ENCODE measurements at regions not wholly inside any gene's neighbourhood (a gene's known extent, or its start where the extent isn't known, plus 50 kb on each side); places are given as distances from the start of the nearest gene placed in this dataset.

- no peak for TF ChIP-seq EZH2 (IDR thresholded peaks at IDR 0.05; ENCODE audit: low read depth)
- TF ChIP-seq, protein P1, sequence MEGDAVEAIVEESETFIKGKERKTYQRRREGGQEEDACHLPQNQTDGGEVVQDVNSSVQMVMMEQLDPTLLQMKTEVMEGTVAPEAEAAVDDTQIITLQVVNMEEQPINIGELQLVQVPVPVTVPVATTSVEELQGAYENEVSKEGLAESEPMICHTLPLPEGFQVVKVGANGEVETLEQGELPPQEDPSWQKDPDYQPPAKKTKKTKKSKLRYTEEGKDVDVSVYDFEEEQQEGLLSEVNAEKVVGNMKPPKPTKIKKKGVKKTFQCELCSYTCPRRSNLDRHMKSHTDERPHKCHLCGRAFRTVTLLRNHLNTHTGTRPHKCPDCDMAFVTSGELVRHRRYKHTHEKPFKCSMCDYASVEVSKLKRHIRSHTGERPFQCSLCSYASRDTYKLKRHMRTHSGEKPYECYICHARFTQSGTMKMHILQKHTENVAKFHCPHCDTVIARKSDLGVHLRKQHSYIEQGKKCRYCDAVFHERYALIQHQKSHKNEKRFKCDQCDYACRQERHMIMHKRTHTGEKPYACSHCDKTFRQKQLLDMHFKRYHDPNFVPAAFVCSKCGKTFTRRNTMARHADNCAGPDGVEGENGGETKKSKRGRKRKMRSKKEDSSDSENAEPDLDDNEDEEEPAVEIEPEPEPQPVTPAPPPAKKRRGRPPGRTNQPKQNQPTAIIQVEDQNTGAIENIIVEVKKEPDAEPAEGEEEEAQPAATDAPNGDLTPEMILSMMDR (conservative IDR thresholded peaks at IDR 0.05), result no peak
These were observed 262.8 kb downstream of the SNCA start for GRCh38 chr4:89574176-89574575.
